LNCaP clone FGC (cell line): ENCODE measurements at regions not wholly inside any gene's neighbourhood (a gene's known extent, or its start where the extent isn't known, plus 50 kb on each side); places are given as distances from the start of the nearest gene placed in this dataset.

Experiments
- DNase-seq: peaks from one replicate; pipeline ENCODE4 v3.0.0-alpha.2; 2011; ENCODE audit warnings: low read depth
- H3K4me3 ChIP-seq: 2 replicates; pipeline ENCODE4 v1.5.1; 2011; ENCODE audit warnings: mild to moderate bottlenecking, low read depth, low read length, control low read depth
- CTCF ChIP-seq: IDR thresholded peaks from 2 replicates; pipeline ENCODE4 v1.5.1; 2012; ENCODE audit warnings: mild to moderate bottlenecking; ENCODE audit not compliant: control insufficient read depth, insufficient read depth; ENCODE audit errors: extremely low read depth

DNA sequence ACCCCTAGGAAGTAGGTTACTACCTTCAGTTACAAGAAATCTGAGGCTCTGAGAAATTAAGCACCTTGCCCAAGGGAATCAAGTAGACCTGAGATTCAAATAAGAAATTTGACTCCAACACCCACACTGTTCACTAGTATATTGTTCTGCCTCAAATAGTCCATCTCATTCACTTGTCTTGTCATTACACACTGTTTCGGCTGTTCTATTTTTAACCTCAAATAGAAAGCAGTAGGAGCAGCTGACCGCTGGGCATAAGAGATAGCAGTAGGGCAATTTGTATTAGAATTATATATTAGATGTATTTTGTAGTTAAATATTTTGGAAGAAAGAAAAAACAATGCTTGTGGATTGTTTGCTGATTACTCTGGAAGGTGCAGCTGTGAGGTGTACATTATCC lies 185.1 kb downstream of the INHBA start:
- DNase-seq = no peak
- no peak overlapping the region for H3K4me3 ChIP-seq
- no peak for TF ChIP-seq CTCF

GRCh38 chr7:41508755-41509154 lies 194.1 kb downstream of the INHBA start:
- TF ChIP-seq CTCF = no peak
- no peak for DNase-seq
- H3K4me3 ChIP-seq = no peak overlapping the region

GRCh38 chr7:41507686-41508268 lies 195.1 kb downstream of the INHBA start:
- DNase-seq = peak; percentile 15
- H3K4me3 ChIP-seq = no peak overlapping the region
- no peak for TF ChIP-seq CTCF

GRCh38 chr7:41504214-41504980 lies 198.5 kb downstream of the INHBA start:
- no peak for DNase-seq
- H3K4me3 ChIP-seq = no peak overlapping the region
- TF ChIP-seq CTCF = no peak

DNA sequence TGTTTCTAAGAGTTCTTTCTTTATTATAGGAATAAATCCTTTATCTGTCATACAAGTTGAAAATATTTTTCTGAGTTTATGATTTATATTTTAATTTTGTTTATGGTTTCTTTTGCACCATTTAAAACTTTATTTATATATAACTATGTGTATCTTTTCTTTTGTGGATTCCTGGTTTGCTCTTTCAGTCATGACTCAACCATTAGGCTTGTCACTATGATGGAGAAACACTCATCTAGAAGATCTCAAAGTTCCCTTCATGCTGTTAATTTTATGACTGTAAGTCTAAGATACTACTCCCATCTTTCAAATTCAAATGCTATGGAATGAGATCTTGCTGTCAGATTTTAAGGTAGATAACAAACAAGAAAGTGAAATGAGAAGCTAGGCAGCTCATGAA lies 199.5 kb downstream of the INHBA start:
- no peak for TF ChIP-seq CTCF
- no peak for DNase-seq
- H3K4me3 ChIP-seq = no peak overlapping the region

- no peak for DNase-seq
- H3K4me3 ChIP-seq = no peak overlapping the region
- no peak for TF ChIP-seq CTCF
Observed at GRCh38 chr7:41501466-41501865, 201.4 kb downstream of the INHBA start.

- no peak overlapping the region for H3K4me3 ChIP-seq
- DNase-seq = no peak
- no peak for TF ChIP-seq CTCF
Observed at GRCh38 chr7:41501006-41501405, 201.9 kb downstream of the INHBA start.
